Suprapubic skin (tissue), 4 donors: ENCODE measurements at regions not wholly inside any gene's neighbourhood (a gene's known extent, or its start where the extent isn't known, plus 50 kb on each side); places are given as distances from the start of the nearest gene placed in this dataset.

Experiments
- CTCF ChIP-seq, 2 donors: fragments of 200-600 bp in 1 of 2; fragments of 450-650 bp in 1 of 2; sonication (generic) in 1 of 2; IDR thresholded peaks; one replicate each; pipeline ENCODE4 v1.5.1; 2016 to 2019; ENCODE audit warnings: antibody characterized with exemption in 2 of 2, mild to moderate bottlenecking in 1 of 2, moderate library complexity in 1 of 2
- POLR2A ChIP-seq, 2 donors: fragments of 450-650 bp; IDR thresholded peaks; one replicate each; pipeline ENCODE4 v1.6.1; 2017; ENCODE audit warnings: antibody characterized with exemption in 2 of 2, mild to moderate bottlenecking in 2 of 2, moderate library complexity in 2 of 2
- POLR2AphosphoS5 ChIP-seq, 3 donors: sonication (generic); formaldehyde crosslinking; IDR thresholded peaks; one replicate each; pipeline ENCODE4 v1.6.1; 2017; ENCODE audit warnings: antibody characterized with exemption in 3 of 3

- TF ChIP-seq CTCF (IDR thresholded peaks at IDR 0.05) (no peak), POLR2AphosphoS5 (IDR thresholded peaks at IDR 0.05) (no peak), POLR2A (IDR thresholded peaks at IDR 0.05) (no peak)
These were observed 320.5 kb upstream of the THBS1 start for GRCh38 chr15:39260391-39260790.
